ENCODE measurements at regions not wholly inside any gene's neighbourhood (a gene's known extent, or its start where the extent isn't known, plus 50 kb on each side); places are given as distances from the start of the nearest gene placed in this dataset.
A peak's percentile ranks its signal among the peaks of the same experiment; 100 is the strongest.

GRCh38 chr11:109075976-109076375 lies 346.0 kb upstream of the C11orf87 start:
- no peak for DNase-seq (ENCODE audit: low read depth)
- H3K4me3 ChIP-seq (ENCODE audit: low read length) = no peak overlapping the region
- TF ChIP-seq, protein P1, sequence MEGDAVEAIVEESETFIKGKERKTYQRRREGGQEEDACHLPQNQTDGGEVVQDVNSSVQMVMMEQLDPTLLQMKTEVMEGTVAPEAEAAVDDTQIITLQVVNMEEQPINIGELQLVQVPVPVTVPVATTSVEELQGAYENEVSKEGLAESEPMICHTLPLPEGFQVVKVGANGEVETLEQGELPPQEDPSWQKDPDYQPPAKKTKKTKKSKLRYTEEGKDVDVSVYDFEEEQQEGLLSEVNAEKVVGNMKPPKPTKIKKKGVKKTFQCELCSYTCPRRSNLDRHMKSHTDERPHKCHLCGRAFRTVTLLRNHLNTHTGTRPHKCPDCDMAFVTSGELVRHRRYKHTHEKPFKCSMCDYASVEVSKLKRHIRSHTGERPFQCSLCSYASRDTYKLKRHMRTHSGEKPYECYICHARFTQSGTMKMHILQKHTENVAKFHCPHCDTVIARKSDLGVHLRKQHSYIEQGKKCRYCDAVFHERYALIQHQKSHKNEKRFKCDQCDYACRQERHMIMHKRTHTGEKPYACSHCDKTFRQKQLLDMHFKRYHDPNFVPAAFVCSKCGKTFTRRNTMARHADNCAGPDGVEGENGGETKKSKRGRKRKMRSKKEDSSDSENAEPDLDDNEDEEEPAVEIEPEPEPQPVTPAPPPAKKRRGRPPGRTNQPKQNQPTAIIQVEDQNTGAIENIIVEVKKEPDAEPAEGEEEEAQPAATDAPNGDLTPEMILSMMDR (IDR thresholded peaks at IDR 0.05; ENCODE audit: insufficient read depth, low read depth, low read length, missing control alignments) = no peak

DNA sequence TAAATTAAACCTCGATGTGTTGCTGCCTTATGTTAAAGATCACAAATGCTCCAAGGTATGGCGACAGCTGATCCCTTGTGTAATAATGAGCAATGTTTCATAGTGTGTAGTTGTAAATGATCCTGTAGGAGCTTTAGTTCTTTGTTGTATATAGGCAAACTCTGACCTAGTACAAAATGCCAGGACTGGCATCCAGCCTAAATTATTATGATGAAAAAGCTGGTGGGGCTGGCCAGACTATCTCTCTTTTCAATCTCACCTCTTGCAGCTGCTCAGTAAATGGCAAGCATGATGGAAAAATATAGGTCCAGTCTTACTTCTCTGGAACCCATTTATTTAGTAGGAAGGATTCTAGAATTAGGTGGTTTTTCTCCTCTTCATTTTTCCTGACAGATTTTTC lies 345.1 kb upstream of the C11orf87 start:
- H3K4me3 ChIP-seq (ENCODE audit: low read length) = no peak overlapping the region
- DNase-seq (ENCODE audit: low read depth) = no peak
- TF ChIP-seq, protein P1 (IDR thresholded peaks at IDR 0.05; ENCODE audit: insufficient read depth, low read depth, low read length, missing control alignments) = no peak

DNA sequence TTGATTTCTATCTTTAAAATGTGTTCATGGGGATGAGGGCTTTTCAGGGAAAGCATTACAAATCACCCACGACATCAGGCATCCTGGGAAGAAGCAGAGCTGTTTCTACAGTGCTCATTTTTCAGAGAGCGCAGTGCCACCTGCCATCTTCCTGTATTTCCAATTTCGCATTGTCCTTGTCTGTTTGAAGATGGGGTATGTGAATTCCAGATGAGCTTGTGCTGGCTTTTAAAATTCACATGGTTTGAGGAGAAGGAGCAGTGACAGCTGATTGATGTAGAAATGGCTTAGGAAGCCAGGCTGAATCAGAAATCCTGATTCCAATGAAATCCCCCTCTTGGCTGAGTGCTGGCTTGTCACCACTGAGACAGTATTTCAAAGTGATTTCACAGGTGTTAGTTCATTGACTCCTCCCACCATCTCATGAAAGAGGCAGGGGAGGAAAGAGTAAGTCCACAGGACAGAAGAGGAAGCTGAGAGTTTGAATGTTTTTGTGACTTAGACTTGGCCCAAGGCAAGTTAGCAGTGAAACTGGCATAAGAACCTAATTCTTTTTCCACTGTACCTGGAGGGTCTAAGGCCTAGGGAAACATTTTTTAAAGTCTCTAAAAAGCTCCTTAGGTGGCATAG lies 344.6 kb upstream of the C11orf87 start:
- no peak for DNase-seq (ENCODE audit: low read depth)
- H3K4me3 ChIP-seq (ENCODE audit: low read length) = no peak overlapping the region
- TF ChIP-seq, protein P1 (IDR thresholded peaks at IDR 0.05; ENCODE audit: insufficient read depth, low read depth, low read length, missing control alignments) = no peak

DNA sequence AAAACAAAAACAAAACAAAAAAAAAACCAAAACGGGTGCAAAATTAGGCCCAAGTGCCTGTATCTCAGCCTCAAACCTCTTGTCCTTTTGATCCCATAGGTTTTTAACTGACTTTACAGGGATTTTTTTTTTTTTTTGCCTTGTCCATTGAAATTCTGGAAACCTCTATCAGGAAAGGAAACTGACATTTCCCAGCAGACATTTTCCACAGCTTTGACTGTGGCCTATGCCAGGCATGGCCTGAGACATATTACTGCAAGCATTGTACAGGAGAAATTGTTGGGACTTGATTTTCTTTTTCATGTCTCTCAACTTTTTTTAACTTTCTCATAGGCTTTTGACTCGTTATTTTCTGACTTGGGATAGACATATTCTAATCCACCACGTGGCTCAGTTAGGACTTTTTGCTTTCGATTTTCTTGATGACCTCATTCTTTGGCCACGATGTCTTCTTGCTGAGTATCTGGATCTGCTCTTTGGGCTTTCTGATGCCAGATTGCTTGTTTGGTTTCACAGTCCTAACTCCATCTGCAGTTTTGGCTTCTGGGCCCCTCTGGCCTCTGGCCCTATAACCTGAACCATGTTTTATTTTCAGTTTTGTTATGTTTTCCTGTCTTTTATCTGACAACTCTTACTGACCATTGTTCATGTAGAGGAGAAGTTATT lies 336.1 kb upstream of the C11orf87 start:
- TF ChIP-seq, protein P1 (IDR thresholded peaks at IDR 0.05; ENCODE audit: insufficient read depth, low read depth, low read length, missing control alignments) = no peak
- H3K4me3 ChIP-seq (ENCODE audit: low read length) = no peak overlapping the region
- no peak for DNase-seq (ENCODE audit: low read depth)

GRCh38 chr11:109086931-109087330 lies 335.1 kb upstream of the C11orf87 start:
- DNase-seq (ENCODE audit: low read depth) = no peak
- H3K4me3 ChIP-seq (ENCODE audit: low read length) = no peak overlapping the region
- TF ChIP-seq, protein P1 (IDR thresholded peaks at IDR 0.05; ENCODE audit: insufficient read depth, low read depth, low read length, missing control alignments) = no peak

DNA sequence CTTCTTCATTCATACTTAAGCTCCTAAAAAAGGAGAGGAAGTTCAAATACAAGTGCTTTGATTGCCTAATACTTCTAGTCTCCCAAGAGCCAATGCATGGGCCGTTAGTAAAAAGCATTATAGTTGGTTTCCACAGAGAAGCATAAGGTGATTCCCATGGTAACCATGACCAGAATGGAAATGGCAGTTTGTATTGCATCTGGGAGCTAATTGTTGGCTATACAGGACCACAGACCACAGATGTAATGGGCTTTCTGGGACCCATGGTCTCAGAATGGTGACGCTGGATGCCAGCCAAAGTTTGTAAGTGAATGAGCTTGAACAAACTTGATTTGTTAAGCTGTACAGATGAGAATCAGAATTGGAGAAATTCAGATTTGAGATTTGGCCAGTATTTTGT lies 333.9 kb upstream of the C11orf87 start:
- no peak for DNase-seq (ENCODE audit: low read depth)
- TF ChIP-seq, protein P1 (IDR thresholded peaks at IDR 0.05; ENCODE audit: insufficient read depth, low read depth, low read length, missing control alignments) = no peak
- no peak overlapping the region for H3K4me3 ChIP-seq (ENCODE audit: low read length)

GRCh38 chr11:109089144-109089543 lies 332.8 kb upstream of the C11orf87 start:
- H3K4me3 ChIP-seq (ENCODE audit: low read length) = no peak overlapping the region
- peak; percentile 22 for DNase-seq (ENCODE audit: low read depth)
- TF ChIP-seq, protein P1 (IDR thresholded peaks at IDR 0.05; ENCODE audit: insufficient read depth, low read depth, low read length, missing control alignments) = no peak
